ENCODE measurements at regions not wholly inside any gene's neighbourhood (a gene's known extent, or its start where the extent isn't known, plus 50 kb on each side); places are given as distances from the start of the nearest gene placed in this dataset.

DNA sequence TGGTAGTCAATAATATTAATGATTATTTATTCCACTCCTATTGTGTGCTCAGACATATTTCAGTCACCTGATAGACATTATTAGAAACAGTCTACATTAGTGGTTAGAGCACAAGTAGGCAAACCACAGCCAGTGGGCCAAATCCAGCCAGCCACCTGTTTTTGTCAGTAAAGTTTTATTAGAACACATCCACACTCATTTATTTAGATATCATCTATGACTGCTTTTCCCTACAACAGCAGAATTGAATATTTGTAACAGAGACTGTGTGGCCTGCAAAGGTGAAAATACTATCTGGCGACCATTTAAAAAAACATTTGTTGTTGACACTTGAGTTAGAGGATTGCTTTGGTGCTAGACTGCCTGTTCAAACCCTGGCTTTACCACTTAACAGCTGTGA is 220.0 kb upstream of the ZFP64 start:
- CTCF ChIA-PET = no interaction called here
- TF ChIP-seq CHD1 (IDR thresholded peaks at IDR 0.05; ENCODE audit: low read depth, low read length) = no peak
- TF ChIP-seq, protein P1, sequence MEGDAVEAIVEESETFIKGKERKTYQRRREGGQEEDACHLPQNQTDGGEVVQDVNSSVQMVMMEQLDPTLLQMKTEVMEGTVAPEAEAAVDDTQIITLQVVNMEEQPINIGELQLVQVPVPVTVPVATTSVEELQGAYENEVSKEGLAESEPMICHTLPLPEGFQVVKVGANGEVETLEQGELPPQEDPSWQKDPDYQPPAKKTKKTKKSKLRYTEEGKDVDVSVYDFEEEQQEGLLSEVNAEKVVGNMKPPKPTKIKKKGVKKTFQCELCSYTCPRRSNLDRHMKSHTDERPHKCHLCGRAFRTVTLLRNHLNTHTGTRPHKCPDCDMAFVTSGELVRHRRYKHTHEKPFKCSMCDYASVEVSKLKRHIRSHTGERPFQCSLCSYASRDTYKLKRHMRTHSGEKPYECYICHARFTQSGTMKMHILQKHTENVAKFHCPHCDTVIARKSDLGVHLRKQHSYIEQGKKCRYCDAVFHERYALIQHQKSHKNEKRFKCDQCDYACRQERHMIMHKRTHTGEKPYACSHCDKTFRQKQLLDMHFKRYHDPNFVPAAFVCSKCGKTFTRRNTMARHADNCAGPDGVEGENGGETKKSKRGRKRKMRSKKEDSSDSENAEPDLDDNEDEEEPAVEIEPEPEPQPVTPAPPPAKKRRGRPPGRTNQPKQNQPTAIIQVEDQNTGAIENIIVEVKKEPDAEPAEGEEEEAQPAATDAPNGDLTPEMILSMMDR (conservative IDR thresholded peaks at IDR 0.05; ENCODE audit: low read depth, low read length) = no peak
- TF ChIP-seq MAFK (IDR thresholded peaks at IDR 0.05; ENCODE audit: low read depth, low read length) = no peak
- no peak for TF ChIP-seq FOS (IDR thresholded peaks at IDR 0.05; ENCODE audit: low read depth, low read length)
- WGBS, 2 experiments (ENCODE audit: extremely low coverage in 2 of 2, insufficient read length in 1 of 2) = no CpG with 5 or more reads among the region's 1 CpG
- no peak overlapping the region for H2BK5ac ChIP-seq (ENCODE audit: low read depth, low read length, poor library complexity, severe bottlenecking)
- H3K79me1 ChIP-seq (ENCODE audit: low read depth in 1 of 2, low read length in 2 of 2) = no peaks in the 10 kb centered on the region
- H2BK15ac ChIP-seq (ENCODE audit: low read depth, low read length) = no peak overlapping the region
- no peak overlapping the region for H2BK120ac ChIP-seq (ENCODE audit: low read depth, low read length)
- H3K9me3 ChIP-seq (ENCODE audit: control insufficient read depth, insufficient read depth, low read length) = no peaks in the 10 kb centered on the region
- H2AK9ac ChIP-seq (replicated peaks; ENCODE audit: low read depth, low read length, poor library complexity) = no peak overlapping the region
- H4K8ac ChIP-seq (ENCODE audit: low read depth in 2 of 2, low read length in 2 of 2) = no peak overlapping the region
- no peak overlapping the region for H3K4ac ChIP-seq (ENCODE audit: low read depth, low read length)
- in situ Hi-C loops (cut with MboI; ENCODE audit: low sequenced_read_pairs) = no loop called here
- H2AFZ ChIP-seq (replicated peaks; ENCODE audit: low read length, poor library complexity) = no peak overlapping the region
- H4K91ac ChIP-seq (ENCODE audit: insufficient read depth, low read depth, low read length) = no peak overlapping the region
- BruUV-seq (replicated peaks) = no TSS peak
- no peaks in the 10 kb centered on the region for H3K36me3 ChIP-seq (ENCODE audit: control insufficient read depth, insufficient read depth, low read length)
- POLR2A ChIA-PET (ENCODE audit: unreplicated experiment) = no interaction called here
- no peaks in the 10 kb centered on the region for H3K9me1 ChIP-seq (ENCODE audit: insufficient read depth, low read length)
- 0 out of 2 replicates have a peak, but pooled peaks cover 2% of the 10 kb centered on the region for H3K4me1 ChIP-seq (ENCODE audit: control insufficient read depth, insufficient read depth, low read length)
- no peak overlapping the region for H3K18ac ChIP-seq (ENCODE audit: low read depth, low read length)
- intact Hi-C loops (cut with micrococcal nuclease) = no loop called here
- H3K4me3 ChIP-seq (ENCODE audit: insufficient read depth, low read depth, low read length) = no peak overlapping the region
- H3K4me2 ChIP-seq (ENCODE audit: low read depth, low read length) = no peak overlapping the region
- H3K9ac ChIP-seq (ENCODE audit: low read depth, low read length) = no peak overlapping the region
- H4K5ac ChIP-seq (ENCODE audit: low read depth, low read length) = no peak overlapping the region
- H3K27me3 ChIP-seq (ENCODE audit: control insufficient read depth, insufficient read depth, low read length) = peaks cover 1% of the 10 kb centered on the region; the same call in 1 of the 2 replicates
- H2BK20ac ChIP-seq (ENCODE audit: low read depth, low read length) = no peak overlapping the region
- H3K27ac ChIP-seq (ENCODE audit: insufficient read depth, low read length) = no peak overlapping the region
- DNase-seq = no peak
- H4K20me1 ChIP-seq (ENCODE audit: insufficient read depth, low read length) = no peaks in the 10 kb centered on the region
- no peak overlapping the region for H3K23ac ChIP-seq (ENCODE audit: low read depth, low read length)
- dilution Hi-C loops (cut with HindIII; ENCODE audit: low sequenced_read_pairs, unreplicated experiment) = no loop called here
- ATAC-seq (ENCODE audit: low read depth) = no peak
- no peak overlapping the region for H2AK5ac ChIP-seq (ENCODE audit: low read depth, low read length)
- H3K14ac ChIP-seq (replicated peaks; ENCODE audit: low read depth, low read length) = no peak overlapping the region
- H3K56ac ChIP-seq (ENCODE audit: extremely low read depth, insufficient read depth, low read length) = no peak overlapping the region

All from IMR-90 (cell line).